ENCODE measurements at regions not wholly inside any gene's neighbourhood (a gene's known extent, or its start where the extent isn't known, plus 50 kb on each side); places are given as distances from the start of the nearest gene placed in this dataset.

- TF ChIP-seq CTCF (conservative IDR thresholded peaks at IDR 0.05): no peak
- Mint-ChIP-seq H3K4me3 (no peak overlapping the region), H3K4me1 (ENCODE audit: unreplicated experiment) (peaks cover 18% of the 10 kb centered on the region), H3K27ac (no peak overlapping the region), H3K27me3 (no peaks in the 10 kb centered on the region), H3K9me3 (no peaks in the 10 kb centered on the region), H3K36me3 (no peaks in the 10 kb centered on the region)
- no peak for DNase-seq (ENCODE audit: extremely low spot score, unreplicated experiment)
Observed at GRCh38 chr1:157407917-157408525, 144.3 kb downstream of the FCRL5 start.

GRCh38 chr1:157407367-157407766 lies 144.9 kb downstream of the FCRL5 start:
- no peaks in the 10 kb centered on the region for H3K9me3 Mint-ChIP-seq
- H3K4me3 Mint-ChIP-seq: no peak overlapping the region
- H3K27me3 Mint-ChIP-seq: no peaks in the 10 kb centered on the region
- no peak for TF ChIP-seq CTCF (conservative IDR thresholded peaks at IDR 0.05)
- H3K27ac Mint-ChIP-seq: no peak overlapping the region
- H3K36me3 Mint-ChIP-seq: no peaks in the 10 kb centered on the region
- no peak for DNase-seq (ENCODE audit: extremely low spot score, unreplicated experiment)
- H3K4me1 Mint-ChIP-seq (ENCODE audit: unreplicated experiment): peaks cover 20% of the 10 kb centered on the region

GRCh38 chr1:157405662-157406061 lies 146.7 kb downstream of the FCRL5 start:
- H3K27me3 Mint-ChIP-seq: no peaks in the 10 kb centered on the region

GRCh38 chr1:157404614-157405013 lies 147.7 kb downstream of the FCRL5 start:
- Mint-ChIP-seq H3K4me3 (no peak overlapping the region), H3K36me3 (no peaks in the 10 kb centered on the region)
- TF ChIP-seq CTCF (conservative IDR thresholded peaks at IDR 0.05): no peak

More at GRCh38 chr1:157405662-157406061, 146.7 kb downstream of the FCRL5 start:
- H3K9me3 Mint-ChIP-seq: no peaks in the 10 kb centered on the region
- H3K36me3 Mint-ChIP-seq: no peaks in the 10 kb centered on the region
- DNase-seq (ENCODE audit: extremely low spot score, unreplicated experiment): no peak
- no peak for TF ChIP-seq CTCF (conservative IDR thresholded peaks at IDR 0.05)
- H3K4me1 Mint-ChIP-seq (ENCODE audit: unreplicated experiment): peaks cover 25% of the 10 kb centered on the region
- H3K27ac Mint-ChIP-seq: no peak overlapping the region
- H3K4me3 Mint-ChIP-seq: no peak overlapping the region

GRCh38 chr1:157404063-157404501 lies 148.2 kb downstream of the FCRL5 start:
- H3K27ac Mint-ChIP-seq: no peak overlapping the region
- no peak for TF ChIP-seq CTCF (conservative IDR thresholded peaks at IDR 0.05)
- no peaks in the 10 kb centered on the region for H3K36me3 Mint-ChIP-seq
- H3K4me3 Mint-ChIP-seq: no peak overlapping the region
- peaks cover 35% of the 10 kb centered on the region for H3K4me1 Mint-ChIP-seq (ENCODE audit: unreplicated experiment)
- DNase-seq (ENCODE audit: extremely low spot score, unreplicated experiment): no peak
- no peaks in the 10 kb centered on the region for H3K9me3 Mint-ChIP-seq
- no peaks in the 10 kb centered on the region for H3K27me3 Mint-ChIP-seq

More at GRCh38 chr1:157404614-157405013, 147.7 kb downstream of the FCRL5 start:
- no peaks in the 10 kb centered on the region for H3K27me3 Mint-ChIP-seq
- peaks cover 31% of the 10 kb centered on the region for H3K4me1 Mint-ChIP-seq (ENCODE audit: unreplicated experiment)
- DNase-seq (ENCODE audit: extremely low spot score, unreplicated experiment): no peak
- H3K27ac Mint-ChIP-seq: no peak overlapping the region
- no peaks in the 10 kb centered on the region for H3K9me3 Mint-ChIP-seq
